GM06990 (cell line): ENCODE measurements at regions not wholly inside any gene's neighbourhood (a gene's known extent, or its start where the extent isn't known, plus 50 kb on each side); places are given as distances from the start of the nearest gene placed in this dataset.
"Not testable (repeated sequence)": the region's sequence is repeated elsewhere in the genome, so short reads cannot be mapped to it uniquely, and the experiment has no call there.

Source experiments
- DNase-seq: peaks from one replicate; pipeline ENCODE4 v3.0.0-alpha.2; 2011; ENCODE audit not compliant: insufficient read length; ENCODE audit errors: extremely low read depth
- H3K27me3 ChIP-seq: replicated peaks from 2 replicates; pipeline ENCODE4 v1.6.0; 2011; ENCODE audit warnings: low read length; ENCODE audit not compliant: control insufficient read depth, insufficient read depth
- H3K36me3 ChIP-seq: 2 replicates; pipeline ENCODE4 v1.5.1; 2011; ENCODE audit warnings: low read length; ENCODE audit not compliant: control insufficient read depth, insufficient read depth
- H3K4me3 ChIP-seq: replicated peaks from 2 replicates; pipeline ENCODE4 v1.5.1; 2011; ENCODE audit warnings: low read depth, mild to moderate bottlenecking, control low read depth, low read length
- TF ChIP-seq, protein P1 (sequence below): IDR thresholded peaks from 2 replicates; pipeline ENCODE4 v1.5.1; 2011; ENCODE audit warnings: low read length, control low read depth, mild to moderate bottlenecking, inconsistent platforms; ENCODE audit not compliant: insufficient read depth, poor library complexity, severe bottlenecking

DNA sequence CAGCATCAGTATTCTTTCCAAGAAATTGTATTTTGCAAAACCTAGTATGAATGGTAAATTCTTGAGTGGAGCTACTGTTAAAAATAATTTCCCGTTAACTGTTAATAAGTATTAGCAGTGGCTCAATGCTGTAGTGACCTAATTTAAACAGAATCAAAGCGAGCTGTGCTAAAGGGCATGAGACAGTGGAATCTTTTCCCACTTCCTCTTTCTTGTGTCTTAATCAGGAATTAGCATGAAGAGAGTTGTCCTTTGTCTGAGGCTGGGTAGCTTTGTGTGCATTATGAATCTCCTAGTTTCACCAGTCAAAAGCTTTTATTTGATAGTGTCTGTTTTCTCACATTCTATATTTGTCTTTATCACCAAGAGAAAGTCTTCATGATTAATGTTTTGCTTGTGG lies 298.8 kb upstream of the GCFC2 start:
- no peak for DNase-seq
- H3K36me3 ChIP-seq = no peaks in the 10 kb centered on the region
- TF ChIP-seq, protein P1, sequence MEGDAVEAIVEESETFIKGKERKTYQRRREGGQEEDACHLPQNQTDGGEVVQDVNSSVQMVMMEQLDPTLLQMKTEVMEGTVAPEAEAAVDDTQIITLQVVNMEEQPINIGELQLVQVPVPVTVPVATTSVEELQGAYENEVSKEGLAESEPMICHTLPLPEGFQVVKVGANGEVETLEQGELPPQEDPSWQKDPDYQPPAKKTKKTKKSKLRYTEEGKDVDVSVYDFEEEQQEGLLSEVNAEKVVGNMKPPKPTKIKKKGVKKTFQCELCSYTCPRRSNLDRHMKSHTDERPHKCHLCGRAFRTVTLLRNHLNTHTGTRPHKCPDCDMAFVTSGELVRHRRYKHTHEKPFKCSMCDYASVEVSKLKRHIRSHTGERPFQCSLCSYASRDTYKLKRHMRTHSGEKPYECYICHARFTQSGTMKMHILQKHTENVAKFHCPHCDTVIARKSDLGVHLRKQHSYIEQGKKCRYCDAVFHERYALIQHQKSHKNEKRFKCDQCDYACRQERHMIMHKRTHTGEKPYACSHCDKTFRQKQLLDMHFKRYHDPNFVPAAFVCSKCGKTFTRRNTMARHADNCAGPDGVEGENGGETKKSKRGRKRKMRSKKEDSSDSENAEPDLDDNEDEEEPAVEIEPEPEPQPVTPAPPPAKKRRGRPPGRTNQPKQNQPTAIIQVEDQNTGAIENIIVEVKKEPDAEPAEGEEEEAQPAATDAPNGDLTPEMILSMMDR = no peak
- no peaks in the 10 kb centered on the region for H3K27me3 ChIP-seq
- no peak overlapping the region for H3K4me3 ChIP-seq

DNA sequence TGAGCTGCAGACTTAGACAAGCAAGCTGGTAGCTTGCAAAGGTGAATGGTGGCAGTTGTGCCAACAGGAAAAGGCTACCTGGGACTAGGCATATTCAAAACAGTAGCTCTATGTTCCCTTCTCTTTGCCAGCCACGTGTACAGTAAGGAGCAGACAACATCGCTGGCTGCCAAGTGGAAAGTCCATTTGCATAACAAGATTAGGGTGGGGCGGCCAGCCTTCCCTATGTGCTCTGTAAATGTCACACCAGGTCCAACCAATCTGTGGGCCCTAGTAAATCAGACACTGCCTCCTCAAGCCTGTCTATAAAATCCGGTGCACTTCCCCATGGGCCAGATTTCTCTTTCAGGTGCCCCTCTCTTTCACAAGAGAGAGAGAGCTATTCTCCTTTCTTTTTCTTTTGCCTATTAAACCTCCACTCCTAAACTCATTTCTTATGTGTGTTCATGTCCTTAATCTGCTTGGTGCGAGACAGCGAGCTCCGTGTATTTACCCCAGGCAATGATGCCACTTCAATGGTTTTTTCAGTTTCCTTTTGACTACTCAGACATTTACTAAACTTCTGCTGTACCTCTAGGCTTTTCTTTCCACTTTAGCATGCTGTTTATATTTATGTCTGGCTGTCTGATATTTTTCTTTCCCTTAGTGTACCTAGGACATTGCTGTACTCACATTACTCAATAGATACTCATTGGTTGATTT lies 297.4 kb upstream of the GCFC2 start:
- Histone ChIP-seq H3K27me3 (no peaks in the 10 kb centered on the region), H3K4me3 (no peak overlapping the region; the same call in 1 of the 2 replicates), H3K36me3 (no peaks in the 10 kb centered on the region)
- no peak for DNase-seq
- TF ChIP-seq, protein P1 = no peak

DNA sequence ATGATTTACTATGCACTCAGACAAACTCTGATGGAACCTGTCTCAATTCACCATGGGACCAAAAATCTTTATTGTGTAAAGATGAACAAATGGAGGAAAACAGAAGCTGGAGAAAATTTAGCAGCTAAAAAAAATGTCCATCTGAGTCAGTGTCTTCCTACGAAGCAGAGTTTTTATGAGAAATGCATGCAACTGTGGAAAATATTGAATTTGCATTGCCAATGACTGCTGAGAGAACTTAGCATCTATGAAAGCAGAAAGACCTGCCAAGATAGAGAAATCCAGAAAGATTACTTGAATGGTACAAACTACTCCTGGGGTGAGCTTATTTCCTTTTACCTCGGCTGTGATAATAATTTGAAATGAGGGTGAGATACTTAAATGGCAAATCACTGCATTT lies 289.7 kb upstream of the GCFC2 start:
- no peak overlapping the region for H3K4me3 ChIP-seq
- TF ChIP-seq, protein P1 = no peak
- DNase-seq = no peak
- H3K27me3 ChIP-seq = no peaks in the 10 kb centered on the region
- no peaks in the 10 kb centered on the region for H3K36me3 ChIP-seq

DNA sequence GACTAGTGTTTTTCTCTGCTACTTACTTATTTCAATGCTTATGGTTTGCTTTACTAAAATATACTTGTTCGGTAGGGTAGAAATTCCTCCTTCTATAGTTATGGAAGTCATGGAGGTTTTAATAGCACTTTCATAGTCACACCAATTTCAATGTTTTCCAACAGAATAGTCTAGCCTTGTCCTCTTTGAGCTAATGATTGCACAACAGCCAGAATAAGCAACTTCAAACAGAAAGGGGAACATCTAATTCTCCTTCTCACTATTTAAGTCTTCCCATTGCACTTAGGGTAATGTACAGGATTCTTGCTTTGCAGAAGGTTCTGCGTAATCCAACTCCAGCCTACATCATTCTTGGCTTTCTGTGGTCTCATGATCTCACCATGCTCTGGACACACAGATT lies 287.7 kb upstream of the GCFC2 start:
- H3K4me3 ChIP-seq = no peak overlapping the region
- DNase-seq = no peak
- no peaks in the 10 kb centered on the region for H3K36me3 ChIP-seq
- no peaks in the 10 kb centered on the region for H3K27me3 ChIP-seq
- TF ChIP-seq, protein P1 = no peak

DNA sequence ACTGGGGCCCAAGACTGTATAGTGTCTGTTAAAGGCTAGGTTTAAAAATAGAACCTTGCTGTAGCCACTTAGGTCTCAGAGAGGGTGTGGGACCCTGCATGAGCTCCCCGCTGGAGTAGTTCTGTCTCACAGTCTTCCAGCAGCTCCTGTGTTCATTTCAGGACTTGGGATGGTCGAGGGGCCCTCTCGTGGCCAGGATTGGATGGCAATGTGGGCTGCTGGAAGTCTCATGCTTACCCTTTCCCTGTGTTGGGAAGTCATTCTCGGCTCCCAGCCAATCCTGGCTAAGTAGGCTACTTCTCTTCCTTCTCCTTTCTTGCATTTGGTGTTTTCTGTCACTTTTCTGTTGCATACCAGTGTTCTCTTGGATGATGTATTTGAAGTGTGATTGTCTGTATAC lies 284.0 kb upstream of the GCFC2 start:
- TF ChIP-seq, protein P1 = peak; percentile 9
- Histone ChIP-seq H3K4me3 (no peak overlapping the region), H3K27me3 (no peaks in the 10 kb centered on the region), H3K36me3 (no peaks in the 10 kb centered on the region)
- DNase-seq = no peak

DNA sequence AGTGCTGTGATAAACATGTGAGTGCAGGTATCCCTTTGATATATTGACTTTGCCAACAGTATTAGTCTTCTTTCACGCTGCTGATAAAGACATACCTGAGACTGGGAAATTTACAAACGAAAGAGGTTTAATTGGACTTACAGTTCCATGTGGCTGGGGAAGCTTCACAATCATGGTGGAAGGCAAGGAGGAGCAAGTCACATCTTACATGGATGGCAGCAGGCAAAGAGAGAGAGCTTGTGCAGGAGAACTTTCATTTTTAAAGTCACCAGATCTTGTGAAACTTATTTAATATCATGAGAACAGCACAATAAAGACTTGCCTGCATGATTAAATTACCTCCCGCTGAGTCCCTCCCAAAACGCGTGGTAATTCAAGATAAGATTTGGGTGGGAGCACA lies 277.9 kb upstream of the GCFC2 start:
- DNase-seq, H3K36me3 ChIP-seq, H3K4me3 ChIP-seq, H3K27me3 ChIP-seq: not testable (repeated sequence)
